Naive thymus-derived CD4-positive, alpha-beta T cell (primary cell): ENCODE measurements at regions not wholly inside any gene's neighbourhood (a gene's known extent, or its start where the extent isn't known, plus 50 kb on each side); places are given as distances from the start of the nearest gene placed in this dataset.

Source experiments
- ATAC-seq: fragments of 150-1000 bp; cut with Tn5 transposase; 2 replicates; pipeline ENCODE4 v1.10.0; 2021; ENCODE audit warnings: mild to moderate bottlenecking, moderate library complexity
- CTCF ChIA-PET: fragments of 350-600 bp; sonication (Branson Sonifier 250); formaldehyde crosslinking; loops from one replicate; lab custom pipeline; 2021; ENCODE audit warnings: antibody characterized with exemption; lab: Charles Lee
- POLR2A ChIA-PET: fragments of 350-600 bp; sonication (Branson Sonifier 250); formaldehyde crosslinking; loops from one replicate; lab custom pipeline; 2021; ENCODE audit warnings: antibody characterized with exemption, inconsistent platforms; lab: Charles Lee
- DNase-seq, 9 donors: peaks; one replicate each; pipeline versions ENCODE4 v3.0.0 to v3.0.0-alpha.2; 2020 to 2022; ENCODE audit warnings: mixed read lengths in 1 of 9
- H3K27ac ChIP-seq: one replicate; pipeline ENCODE4 v1.7.0; 2013; ENCODE audit warnings: mild to moderate bottlenecking, low read depth, low read length, moderate library complexity
- H3K27me3 ChIP-seq, 2 donors: one replicate each; pipeline ENCODE4 v1.7.0; 2013; ENCODE audit warnings: low read length in 2 of 2, mild to moderate bottlenecking in 2 of 2, moderate library complexity in 2 of 2; ENCODE audit not compliant: control insufficient read depth in 2 of 2, insufficient read depth in 2 of 2
- H3K36me3 ChIP-seq, 3 experiments: 1 replicate in 2 of 3; 2 replicates in 1 of 3; pipeline ENCODE4 v1.7.0; 2013; ENCODE audit warnings: low read length in 3 of 3, mild to moderate bottlenecking in 3 of 3, moderate library complexity in 1 of 3; ENCODE audit not compliant: insufficient read depth in 3 of 3, control insufficient read depth in 2 of 3
- H3K4me1 ChIP-seq, 2 donors: one replicate each; pipeline ENCODE4 v1.7.0; 2013; ENCODE audit warnings: low read length in 2 of 2, mild to moderate bottlenecking in 2 of 2, moderate library complexity in 1 of 2; ENCODE audit not compliant: control insufficient read depth in 2 of 2, insufficient read depth in 2 of 2
- H3K4me3 ChIP-seq: 2 replicates; pipeline ENCODE4 v1.7.0; 2013; ENCODE audit warnings: mild to moderate bottlenecking, low read length
- H3K9me3 ChIP-seq, 3 experiments: 1 replicate in 2 of 3; 2 replicates in 1 of 3; pipeline ENCODE4 v1.7.0; 2013; ENCODE audit warnings: low read length in 3 of 3; ENCODE audit not compliant: control insufficient read depth in 2 of 3
- H3K27ac Mint-ChIP-seq, 9 donors: one replicate each; pipeline ENCODE4 v1.8.0; 2020 to 2022; ENCODE audit warnings: mixed read lengths in 9 of 9, mild to moderate bottlenecking in 8 of 9, moderate library complexity in 5 of 9, inconsistent platforms in 2 of 9
- H3K27me3 Mint-ChIP-seq, 5 donors: one replicate each; pipeline ENCODE4 v1.8.0; 2021 to 2022; ENCODE audit warnings: mixed read lengths in 5 of 5, mild to moderate bottlenecking in 1 of 5
- H3K36me3 Mint-ChIP-seq, 5 donors: one replicate each; pipeline ENCODE4 v1.8.0; 2020 to 2022; ENCODE audit warnings: mixed read lengths in 5 of 5, mild to moderate bottlenecking in 3 of 5, inconsistent platforms in 1 of 5
- H3K4me1 Mint-ChIP-seq, 7 donors: one replicate each; pipeline ENCODE4 v1.8.0; 2020 to 2022; ENCODE audit warnings: mixed read lengths in 7 of 7, mild to moderate bottlenecking in 3 of 7, inconsistent platforms in 1 of 7
- H3K4me3 Mint-ChIP-seq, 10 donors: one replicate each; pipeline ENCODE4 v1.8.0; 2020 to 2022; ENCODE audit warnings: mild to moderate bottlenecking in 10 of 10, mixed read lengths in 10 of 10, moderate library complexity in 6 of 10, inconsistent platforms in 2 of 10
- H3K9me3 Mint-ChIP-seq, 11 donors: one replicate each; pipeline ENCODE4 v1.8.0; 2020 to 2022; ENCODE audit warnings: mixed read lengths in 11 of 11, mild to moderate bottlenecking in 4 of 11, inconsistent platforms in 1 of 11, moderate library complexity in 1 of 11
- intact Hi-C, 2 donors: fragments of 100-400 bp; cut with micrococcal nuclease; formaldehyde crosslinking; loops; one replicate each; pipeline ENCODE4 v1.15.1; 2023

GRCh38 chr5:51027271-51027670 is 356.0 kb upstream of the ISL1 start:
- Histone ChIP-seq H3K4me1 (no peaks in the 10 kb centered on the region), H3K27ac (no peak overlapping the region), H3K27me3 (no peaks in the 10 kb centered on the region), H3K36me3 (no peaks in the 10 kb centered on the region), H3K4me3 (no peak overlapping the region), H3K9me3 (no peaks in the 10 kb centered on the region)
- Mint-ChIP-seq H3K36me3 (no peaks in the 10 kb centered on the region), H3K4me1 (no peaks in the 10 kb centered on the region), H3K9me3 (peaks cover 0 to 26% (median 6%) of the 10 kb centered on the region in 11 donors), H3K4me3 (no peak overlapping the region), H3K27ac (no peak overlapping the region), H3K27me3 (peaks cover 0 to 9% (median 0%) of the 10 kb centered on the region in 5 donors)
- no peak for DNase-seq
- ChIA-PET POLR2A (no interaction called here), CTCF (no interaction called here)
- intact Hi-C loops, result no loop called here
- ATAC-seq, result no peak

DNA sequence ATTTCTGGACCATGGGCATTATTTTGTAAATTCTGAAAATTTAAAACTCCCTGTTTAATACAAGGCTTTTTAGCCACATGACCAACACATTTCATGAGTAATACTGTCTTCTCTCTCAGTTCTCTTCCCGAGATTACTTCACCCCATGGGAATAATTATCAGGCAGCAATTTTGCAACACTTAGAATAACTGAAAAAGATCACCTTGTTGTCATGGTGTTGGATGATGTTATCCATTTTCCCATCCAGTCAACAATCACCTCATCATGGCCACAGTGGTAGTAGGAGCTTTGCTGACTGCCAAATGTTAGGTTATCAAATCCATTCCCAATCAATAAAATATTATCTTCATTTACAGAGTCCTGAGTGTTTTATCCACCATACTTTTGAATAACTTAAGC is 354.9 kb upstream of the ISL1 start:
- DNase-seq (no peak), ATAC-seq (no peak)
- Histone ChIP-seq H3K9me3 (no peaks in the 10 kb centered on the region), H3K27me3 (no peaks in the 10 kb centered on the region), H3K36me3 (no peaks in the 10 kb centered on the region), H3K27ac (no peak overlapping the region), H3K4me3 (no peak overlapping the region), H3K4me1 (no peaks in the 10 kb centered on the region)
- Mint-ChIP-seq H3K4me1 (no peaks in the 10 kb centered on the region), H3K4me3 (no peak overlapping the region), H3K36me3 (no peaks in the 10 kb centered on the region), H3K27me3 (peaks cover 0 to 6% (median 0%) of the 10 kb centered on the region in 5 donors), H3K9me3 (peaks cover 0 to 26% (median 6%) of the 10 kb centered on the region in 11 donors), H3K27ac (no peak overlapping the region)
- ChIA-PET CTCF (no interaction called here), POLR2A (no interaction called here)
- intact Hi-C loops, result no loop called here

DNA sequence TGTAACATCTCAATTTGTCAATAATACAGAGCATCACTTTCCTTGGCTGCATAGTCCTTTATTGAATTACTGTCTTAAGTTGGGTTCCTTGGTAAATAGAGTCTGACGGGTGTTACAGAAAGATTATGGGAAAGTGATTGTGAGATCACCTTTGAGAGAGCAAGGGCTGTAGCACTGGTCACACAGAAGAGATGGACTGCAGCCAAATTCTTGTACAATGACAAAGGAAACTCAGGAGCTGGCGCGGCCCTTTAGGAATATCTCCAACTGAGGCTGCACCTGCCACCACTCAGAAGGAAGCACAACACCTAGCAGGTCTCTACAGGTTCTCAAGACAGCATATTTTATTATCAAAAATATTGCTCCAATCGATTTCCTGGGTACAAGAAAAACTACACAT is 350.0 kb upstream of the ISL1 start:
- POLR2A ChIA-PET, result no interaction called here
- DNase-seq, result no peak
- CTCF ChIA-PET, result no interaction called here
- no peaks in the 10 kb centered on the region for H3K4me1 ChIP-seq
- Mint-ChIP-seq H3K4me1 (no peaks in the 10 kb centered on the region), H3K27me3 (peaks cover 0 to 6% (median 0%) of the 10 kb centered on the region in 5 donors), H3K4me3 (no peak overlapping the region), H3K36me3 (no peaks in the 10 kb centered on the region), H3K27ac (no peak overlapping the region), H3K9me3 (peaks cover 0 to 5% (median 0%) of the 10 kb centered on the region in 11 donors)
- intact Hi-C loops, result no loop called here
- H3K4me3 ChIP-seq, result no peak overlapping the region
- no peaks in the 10 kb centered on the region for H3K27me3 ChIP-seq
- H3K27ac ChIP-seq, result no peak overlapping the region
- H3K9me3 ChIP-seq, result no peaks in the 10 kb centered on the region
- no peaks in the 10 kb centered on the region for H3K36me3 ChIP-seq
- no peak for ATAC-seq

GRCh38 chr5:51034222-51034901 is 348.9 kb upstream of the ISL1 start:
- Mint-ChIP-seq H3K36me3 (no peaks in the 10 kb centered on the region), H3K27ac (no peak overlapping the region), H3K4me1 (no peaks in the 10 kb centered on the region), H3K9me3 (peaks cover 0 to 5% (median 0%) of the 10 kb centered on the region in 11 donors), H3K4me3 (no peak overlapping the region), H3K27me3 (peaks cover 0 to 6% (median 0%) of the 10 kb centered on the region in 5 donors)
- no peaks in the 10 kb centered on the region for H3K4me1 ChIP-seq
- intact Hi-C loops, result no loop called here
- no peak overlapping the region for H3K27ac ChIP-seq
- CTCF ChIA-PET, result no interaction called here
- POLR2A ChIA-PET, result no interaction called here
- no peaks in the 10 kb centered on the region for H3K36me3 ChIP-seq
- no peak for ATAC-seq
- H3K27me3 ChIP-seq, result no peaks in the 10 kb centered on the region
- no peak for DNase-seq
- H3K9me3 ChIP-seq, result no peaks in the 10 kb centered on the region
- H3K4me3 ChIP-seq, result no peak overlapping the region

DNA sequence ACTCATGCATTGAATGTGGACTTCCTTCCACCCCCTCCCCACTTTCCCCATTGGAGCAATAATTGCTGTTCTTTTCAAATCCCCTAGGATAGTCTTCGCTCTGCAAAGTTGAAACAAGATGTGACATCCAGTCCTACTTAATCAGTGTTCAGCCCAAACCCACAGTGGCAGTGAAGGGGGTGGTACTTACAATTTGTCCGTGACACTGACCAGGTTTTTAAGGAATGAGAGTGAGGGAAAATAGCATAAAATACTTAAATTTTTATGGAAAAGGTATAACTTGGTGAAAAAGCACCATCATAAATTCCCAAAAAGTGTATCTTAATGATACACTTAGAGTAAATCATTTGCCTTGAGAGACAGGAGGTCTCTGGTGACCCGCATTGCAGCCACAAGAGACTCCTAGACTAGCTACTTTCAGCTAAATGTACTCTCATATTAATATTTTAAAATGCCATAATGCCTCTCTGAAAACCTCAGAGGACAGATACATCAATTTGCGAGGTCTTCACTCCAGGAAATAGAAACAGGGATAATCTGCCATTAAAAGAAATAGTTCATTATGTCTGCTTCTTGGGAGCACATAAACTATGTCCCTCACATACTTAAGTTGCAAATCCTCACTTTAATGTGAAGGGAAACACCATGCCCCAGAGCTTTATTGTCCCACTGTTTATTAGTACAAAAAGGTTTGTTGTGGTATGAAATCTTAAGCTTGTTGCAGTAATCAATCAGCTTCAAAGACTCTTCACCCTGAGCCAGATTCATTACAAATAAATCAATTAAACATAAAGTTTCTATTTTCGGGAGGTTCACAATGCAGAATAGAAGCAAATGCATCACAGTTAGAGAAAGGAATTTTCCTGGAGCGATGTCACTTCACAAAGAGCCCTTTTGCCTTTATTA is 343.6 kb upstream of the ISL1 start:
- Mint-ChIP-seq H3K36me3 (no peaks in the 10 kb centered on the region), H3K4me1 (no peaks in the 10 kb centered on the region), H3K27ac (no peak overlapping the region), H3K9me3 (peaks cover 0 to 2% (median 0%) of the 10 kb centered on the region in 11 donors), H3K4me3 (no peak overlapping the region), H3K27me3 (peaks cover 0 to 6% (median 0%) of the 10 kb centered on the region in 5 donors)
- ATAC-seq (no peak), DNase-seq (no peak)
- H3K36me3 ChIP-seq, result no peaks in the 10 kb centered on the region
- POLR2A ChIA-PET, result no interaction called here
- H3K4me1 ChIP-seq, result no peaks in the 10 kb centered on the region
- intact Hi-C loops, result no loop called here
- no peaks in the 10 kb centered on the region for H3K9me3 ChIP-seq
- H3K27me3 ChIP-seq, result no peaks in the 10 kb centered on the region
- no peak overlapping the region for H3K4me3 ChIP-seq
- H3K27ac ChIP-seq, result no peak overlapping the region
- CTCF ChIA-PET, result no interaction called here

- Histone ChIP-seq H3K4me1 (no peaks in the 10 kb centered on the region), H3K36me3 (no peaks in the 10 kb centered on the region), H3K27me3 (no peaks in the 10 kb centered on the region), H3K9me3 (no peaks in the 10 kb centered on the region), H3K27ac (no peak overlapping the region), H3K4me3 (no peak overlapping the region)
- no peak for DNase-seq
- Mint-ChIP-seq H3K9me3 (peaks cover 0 to 2% (median 0%) of the 10 kb centered on the region in 11 donors), H3K4me3 (no peak overlapping the region), H3K4me1 (no peaks in the 10 kb centered on the region), H3K27ac (no peak overlapping the region), H3K36me3 (no peaks in the 10 kb centered on the region), H3K27me3 (no peaks in the 10 kb centered on the region)
- intact Hi-C loops, result no loop called here
- no peak for ATAC-seq
- CTCF ChIA-PET, result no interaction called here
- POLR2A ChIA-PET, result no interaction called here
Observed at GRCh38 chr5:51043745-51044144, 339.5 kb upstream of the ISL1 start.
